GM12891 (cell line): ENCODE measurements at regions not wholly inside any gene's neighbourhood (a gene's known extent, or its start where the extent isn't known, plus 50 kb on each side); places are given as distances from the start of the nearest gene placed in this dataset.

Source experiments
- POLR2A ChIP-seq: IDR thresholded peaks from 2 replicates; pipeline ENCODE4 v1.6.1; 2011; ENCODE audit warnings: low read depth, low read length, control low read depth
- POLR2AphosphoS5 ChIP-seq: IDR thresholded peaks from 2 replicates; pipeline ENCODE4 v1.6.1; 2011; ENCODE audit warnings: low read depth, low read length, control low read depth
- SPI1 ChIP-seq: IDR thresholded peaks from 2 replicates; pipeline ENCODE4 v1.6.1; 2011; ENCODE audit warnings: low read depth, low read length, control low read depth
- TAF1 ChIP-seq: IDR thresholded peaks from 2 replicates; pipeline ENCODE4 v1.6.1; 2011; ENCODE audit warnings: low read depth, low read length, control low read depth

DNA sequence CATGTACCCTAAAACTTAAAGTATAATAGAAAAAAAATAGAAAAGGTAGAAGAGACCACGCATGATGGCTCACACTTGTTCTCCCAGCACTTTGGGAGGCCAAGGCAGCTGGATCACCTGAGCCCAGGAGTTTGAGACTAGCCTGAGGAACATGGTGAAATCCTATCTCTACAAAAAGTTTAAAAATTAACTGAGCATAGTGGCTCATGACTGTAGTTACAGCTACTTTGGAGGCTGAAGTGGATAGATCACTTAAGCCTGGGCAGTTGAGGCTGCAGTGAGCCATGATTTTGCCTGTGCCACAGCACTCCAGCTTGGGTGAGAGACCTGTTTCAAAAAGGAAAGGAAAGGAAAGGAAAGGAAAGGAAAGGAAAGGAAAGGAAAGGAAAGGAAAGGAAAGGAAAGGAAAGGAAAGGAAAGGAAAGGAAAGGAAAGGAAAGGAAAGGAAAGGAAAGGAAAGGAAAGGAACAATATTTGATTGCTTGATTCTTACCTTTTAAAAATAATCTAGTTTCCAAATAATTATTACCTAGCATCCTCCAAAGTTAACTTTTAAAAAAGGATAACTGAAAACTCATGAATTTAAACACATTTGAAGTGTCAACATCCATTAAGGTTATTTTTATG, 99.9 kb upstream of the PAX6 start:
- TF ChIP-seq POLR2A (no peak), POLR2AphosphoS5 (no peak), TAF1 (no peak), SPI1 (no peak)
